ENCODE measurements at regions not wholly inside any gene's neighbourhood (a gene's known extent, or its start where the extent isn't known, plus 50 kb on each side); places are given as distances from the start of the nearest gene placed in this dataset.

GRCh38 chr5:107769519-107769918, 98.8 kb upstream of the EFNA5 start:
- H3K4me2 ChIP-seq (ENCODE audit: control insufficient read depth, insufficient read depth): no peak overlapping the region
- ChIA-PET SMC1A (ENCODE audit: uncharacterized antibody, unreplicated experiment) (interaction anchor here (0.6 to 0.8 kb wide), 2 partner anchors 9 to 24 kb away, joined by 3 to 4 read pairs; no protein-coding TSS in a partner anchor), CTCF (no interaction called here), POLR2A (no interaction called here), RAD21 (ENCODE audit: unreplicated experiment) (no interaction called here)
- ATAC-seq: no peak
- H3K79me2 ChIP-seq (ENCODE audit: control insufficient read depth, insufficient read depth, low read length): no peaks in the 10 kb centered on the region
- 17% methylated on average over 5 of the region's 5 CpGs for WGBS (ENCODE audit: insufficient coverage, insufficient replicate concordance, low lambda C conversion rate, missing lambda C conversion rate)
- no peaks in the 10 kb centered on the region for H4K20me1 ChIP-seq (ENCODE audit: control insufficient read depth, insufficient read depth)
- no peak overlapping the region for H3K27ac ChIP-seq (ENCODE audit: control insufficient read depth, insufficient read depth)
- H3K9me3 ChIP-seq (replicated peaks; ENCODE audit: control insufficient read depth, insufficient read depth, low read length): no peaks in the 10 kb centered on the region
- FAIRE-seq: no peak
- in situ Hi-C loops (cut with MboI) (no loop called here), intact Hi-C loops (cut with micrococcal nuclease; ENCODE audit: unreplicated experiment) (no loop called here)
- BruUV-seq (replicated peaks): no TSS peak
- H3K36me3 ChIP-seq (ENCODE audit: control insufficient read depth in 2 of 2, insufficient read depth in 2 of 2, low read length in 1 of 2): no peaks in the 10 kb centered on the region
- DNase-seq (ENCODE audit: low read depth, low spot score): no peak
- no peak overlapping the region for H3K4me3 ChIP-seq
- TF ChIP-seq PML (IDR thresholded peaks at IDR 0.05; ENCODE audit: low read length) (no peak), NKRF (conservative IDR thresholded peaks at IDR 0.05) (no peak), HDAC6 (IDR thresholded peaks at IDR 0.05; ENCODE audit: unreplicated experiment) (no peak), MTA2 (IDR thresholded peaks at IDR 0.05; ENCODE audit: low read depth) (no peak), ATF2 (IDR thresholded peaks at IDR 0.05; ENCODE audit: low read length) (no peak), SPI1 (IDR thresholded peaks at IDR 0.05; ENCODE audit: borderline replicate concordance, insufficient read depth, low read depth, low read length) (no peak)
- H3K9ac ChIP-seq (ENCODE audit: control insufficient read depth, insufficient read depth, low read length): no peak overlapping the region
- 0 out of 2 replicates have a peak, but pooled peaks cover 3% of the 10 kb centered on the region for H3K4me1 ChIP-seq (ENCODE audit: control insufficient read depth, insufficient read depth, low read length)
- no peaks in the 10 kb centered on the region for H3K27me3 ChIP-seq (replicated peaks in 1 of 2; ENCODE audit: control insufficient read depth in 2 of 2, insufficient read depth in 2 of 2, low read length in 1 of 2)
- H2AFZ ChIP-seq (ENCODE audit: control insufficient read depth, low read depth, low read length): no peak overlapping the region

Data from GM12878 (cell line).